ENCODE measurements at regions not wholly inside any gene's neighbourhood (a gene's known extent, or its start where the extent isn't known, plus 50 kb on each side); places are given as distances from the start of the nearest gene placed in this dataset.

DNA sequence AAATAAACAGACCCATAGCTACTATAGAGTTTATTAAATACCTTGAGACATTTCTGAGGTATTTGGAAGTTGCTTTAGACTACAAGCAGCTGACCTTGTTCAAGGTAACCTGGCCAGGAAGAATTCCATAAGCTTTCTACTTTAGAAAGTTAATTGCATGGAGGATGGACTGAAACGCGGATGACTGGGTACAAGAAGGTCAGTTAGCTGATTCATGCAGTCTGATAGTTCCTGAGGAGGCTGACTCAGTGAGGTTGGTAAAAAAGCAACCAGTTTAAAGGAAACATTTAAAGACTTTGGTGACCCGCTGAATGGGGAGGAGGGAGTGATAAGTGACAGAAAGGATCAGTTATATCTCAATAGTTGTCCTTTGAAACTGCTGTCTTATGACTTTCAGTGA lies 670.1 kb upstream of the CDH9 start:
- DNase-seq (ENCODE audit: extremely low read depth in 1 of 11, low read depth in 9 of 11, low spot score in 4 of 11) = no peak

DNA sequence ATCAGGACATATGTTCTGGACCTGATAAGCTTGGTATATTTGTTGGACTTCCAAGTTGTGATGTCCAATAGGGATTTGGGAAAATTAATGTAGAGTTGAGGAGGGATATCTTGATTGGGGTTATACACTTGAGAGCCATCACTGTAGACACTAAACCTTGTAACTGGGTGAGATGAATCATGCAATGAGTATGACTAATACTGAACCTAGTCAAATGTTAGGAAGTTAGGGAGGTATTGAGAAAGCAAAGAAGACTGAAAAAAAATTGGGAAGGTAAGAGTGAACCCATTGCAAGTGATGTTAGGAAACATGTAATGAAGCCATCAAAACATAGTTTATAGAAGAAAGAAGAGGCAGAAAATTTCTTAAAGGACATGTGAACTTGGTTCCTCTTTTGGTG lies 668.4 kb upstream of the CDH9 start:
- DNase-seq (ENCODE audit: extremely low read depth in 1 of 11, low read depth in 9 of 11, low spot score in 4 of 11) = no peak

DNA sequence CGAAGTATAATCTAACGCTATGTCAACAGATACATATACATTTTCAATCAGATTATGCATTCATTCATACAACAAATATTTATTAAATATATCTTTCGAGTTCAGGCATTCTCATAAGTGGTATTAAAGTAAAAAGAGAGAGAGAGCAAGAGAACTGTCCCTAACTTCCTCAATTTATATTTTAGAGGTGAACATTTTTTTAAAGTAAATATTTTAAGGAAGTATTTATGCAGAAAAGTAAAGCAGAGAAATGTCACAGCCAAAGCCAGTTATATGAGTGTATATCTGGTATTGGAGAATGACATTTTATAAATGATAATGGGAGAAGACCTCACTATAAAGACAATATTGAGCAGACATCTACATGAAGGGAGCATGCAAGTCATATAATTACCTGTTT lies 667.3 kb upstream of the CDH9 start:
- DNase-seq (ENCODE audit: extremely low read depth in 1 of 11, low read depth in 9 of 11, low spot score in 4 of 11) = no peak

DNA sequence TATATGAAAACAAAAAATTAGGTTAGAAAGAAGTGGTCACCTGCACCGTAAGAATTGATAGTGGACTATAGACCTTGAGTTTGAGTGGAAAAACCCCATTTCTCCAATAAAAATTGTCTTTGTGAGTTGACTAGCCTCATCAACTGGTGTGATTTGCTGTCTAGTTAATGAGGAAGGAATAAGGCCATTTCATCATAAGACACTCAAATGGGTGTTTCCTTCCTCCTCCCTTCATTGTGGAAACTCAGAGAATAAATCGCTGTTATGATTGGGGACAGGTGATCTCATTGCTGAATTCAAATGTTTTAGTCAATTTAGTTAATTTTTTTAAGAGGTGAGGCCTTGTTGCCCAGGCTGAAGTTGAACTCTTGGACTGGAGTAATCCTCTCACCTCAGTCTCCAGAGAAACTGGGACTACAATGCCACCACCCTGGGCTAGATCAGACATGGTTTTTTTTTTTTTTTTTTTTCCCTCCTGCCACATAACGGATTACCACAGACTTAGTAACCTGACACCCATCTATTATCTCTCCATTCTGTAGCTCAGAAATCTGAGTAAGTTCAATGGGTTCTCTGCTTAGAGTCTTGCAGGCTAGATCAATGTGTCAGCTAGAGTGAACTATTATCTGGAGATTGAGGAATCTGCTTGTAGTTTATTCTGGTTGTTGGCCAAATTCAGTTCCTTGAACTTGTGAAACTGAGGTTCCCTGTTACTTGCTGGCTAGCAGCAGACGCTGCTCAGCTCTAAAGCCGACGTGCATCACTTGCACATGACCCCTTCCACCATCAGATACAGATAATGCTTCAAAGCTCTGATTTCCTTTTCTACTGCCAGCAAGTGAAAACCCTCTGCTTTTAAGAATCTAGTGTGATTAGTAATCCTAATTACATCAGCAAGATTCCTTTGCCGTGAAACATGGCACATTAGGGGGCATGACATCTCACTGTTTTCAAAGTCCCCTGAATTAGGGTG lies 663.8 kb upstream of the CDH9 start:
- DNase-seq (ENCODE audit: extremely low read depth in 1 of 11, low read depth in 9 of 11, low spot score in 4 of 11) = no peak

DNA sequence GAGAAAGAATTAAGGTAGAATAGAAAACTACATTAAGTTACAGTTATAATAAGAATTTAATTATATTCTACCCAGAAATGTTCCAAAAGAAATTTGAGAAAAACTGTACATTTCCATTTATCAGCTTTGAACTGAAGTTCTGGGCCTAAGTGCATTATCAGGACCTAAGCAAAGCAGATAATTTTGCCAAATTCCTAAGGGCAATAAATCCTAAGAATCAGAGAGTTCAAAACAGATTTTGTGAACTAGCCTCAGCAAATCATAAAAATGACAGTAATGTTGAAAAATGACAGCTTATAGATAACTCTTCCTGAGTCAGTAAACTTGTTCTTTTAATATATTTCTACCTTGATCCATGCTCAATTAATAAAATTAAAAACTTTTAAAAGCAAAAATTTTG lies 662.1 kb upstream of the CDH9 start:
- no peak for DNase-seq (ENCODE audit: extremely low read depth in 1 of 11, low read depth in 9 of 11, low spot score in 4 of 11)

DNA sequence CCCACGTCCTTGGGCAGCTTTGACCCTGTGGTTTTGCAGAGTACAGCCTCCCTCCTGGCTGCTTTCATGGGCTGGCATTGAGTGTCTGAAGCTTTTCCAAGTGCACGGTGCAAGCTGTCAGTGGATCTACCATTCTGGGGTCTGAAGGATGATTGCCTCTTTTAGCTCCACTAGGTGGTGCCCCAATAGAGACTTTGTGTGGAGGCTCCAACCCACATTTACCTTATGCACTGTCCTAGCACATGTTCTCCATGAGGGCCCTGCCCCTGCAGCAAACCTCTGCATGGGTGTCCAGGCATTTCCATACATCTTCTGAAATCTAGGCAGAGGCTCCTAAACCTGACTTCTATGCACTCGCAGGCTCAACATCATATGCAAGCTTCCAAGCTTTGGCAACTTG lies 644.2 kb upstream of the CDH9 start:
- no peak for DNase-seq (ENCODE audit: extremely low read depth in 1 of 11, low read depth in 9 of 11, low spot score in 4 of 11)

DNA sequence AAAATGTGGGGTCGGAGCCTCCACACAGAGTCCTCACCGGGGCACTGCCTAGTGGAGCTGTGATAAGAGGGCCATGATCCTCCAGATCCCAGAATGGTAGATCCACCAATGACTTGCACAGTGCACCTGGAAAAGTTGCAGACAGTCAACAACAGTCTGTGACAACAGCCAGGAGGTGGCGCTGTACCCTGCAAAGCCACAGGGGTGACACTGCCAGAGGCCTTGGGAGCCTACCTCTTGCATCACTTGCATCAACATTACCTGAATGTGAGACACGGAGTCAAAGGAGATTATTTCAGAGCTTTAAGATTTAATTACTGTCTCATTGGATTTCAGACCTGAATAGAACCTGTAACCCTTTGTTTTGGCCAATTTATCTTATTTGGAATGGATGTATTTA lies 614.1 kb upstream of the CDH9 start:
- no peak for DNase-seq (ENCODE audit: extremely low read depth in 1 of 11, low read depth in 9 of 11, low spot score in 4 of 11)

DNA sequence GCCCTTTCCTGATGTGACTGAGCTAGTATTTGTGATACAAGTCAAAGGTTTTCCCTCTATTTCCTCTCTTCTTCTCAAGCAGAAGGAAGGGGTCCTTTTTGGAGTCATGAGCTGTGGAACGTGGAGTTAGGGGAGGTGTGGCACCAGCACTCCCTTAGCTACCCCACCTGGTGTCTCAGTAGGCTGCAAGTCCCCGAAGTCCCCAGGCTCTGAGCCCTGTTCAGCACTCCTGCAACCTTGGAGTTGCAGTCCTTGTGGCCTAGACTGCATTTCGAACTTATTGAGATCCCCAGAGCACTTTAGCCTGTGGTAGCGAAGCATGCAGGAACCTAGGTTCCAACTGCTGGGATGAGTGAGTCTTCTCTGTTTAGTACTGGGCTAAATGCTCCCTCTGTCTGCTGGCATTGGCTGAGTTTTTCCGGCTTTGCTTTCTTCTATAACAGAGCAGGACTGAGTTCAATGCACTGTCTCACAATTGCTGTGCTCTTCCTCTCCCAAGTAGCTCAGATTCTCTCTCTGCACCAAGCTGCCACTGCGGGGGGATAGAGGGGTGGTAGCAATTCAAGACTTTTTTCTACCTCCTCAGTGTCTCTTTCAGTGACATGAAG lies 600.7 kb upstream of the CDH9 start:
- no peak for DNase-seq (ENCODE audit: extremely low read depth in 1 of 11, low read depth in 9 of 11, low spot score in 4 of 11)

DNA sequence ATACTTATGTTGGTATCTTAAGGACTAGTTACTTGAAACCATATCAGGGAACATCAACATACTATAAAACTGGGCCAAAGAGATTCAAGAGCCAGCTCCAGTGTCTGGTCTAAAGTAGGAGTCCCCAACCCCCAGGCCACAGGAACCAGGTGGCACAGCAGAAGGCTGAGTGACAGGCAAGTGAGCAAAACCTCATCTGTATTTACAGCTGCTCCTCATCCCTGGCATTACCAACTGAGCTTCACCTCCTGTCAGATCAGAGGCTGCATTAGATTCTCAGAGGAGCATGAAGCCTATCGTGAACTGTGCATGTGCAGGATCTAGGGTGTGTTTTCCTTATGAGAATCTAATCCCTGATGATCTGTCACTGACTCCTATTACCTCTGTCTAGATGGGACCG lies 581.6 kb upstream of the CDH9 start:
- DNase-seq (ENCODE audit: extremely low read depth in 1 of 11, low read depth in 9 of 11, low spot score in 4 of 11) = no peak

DNA sequence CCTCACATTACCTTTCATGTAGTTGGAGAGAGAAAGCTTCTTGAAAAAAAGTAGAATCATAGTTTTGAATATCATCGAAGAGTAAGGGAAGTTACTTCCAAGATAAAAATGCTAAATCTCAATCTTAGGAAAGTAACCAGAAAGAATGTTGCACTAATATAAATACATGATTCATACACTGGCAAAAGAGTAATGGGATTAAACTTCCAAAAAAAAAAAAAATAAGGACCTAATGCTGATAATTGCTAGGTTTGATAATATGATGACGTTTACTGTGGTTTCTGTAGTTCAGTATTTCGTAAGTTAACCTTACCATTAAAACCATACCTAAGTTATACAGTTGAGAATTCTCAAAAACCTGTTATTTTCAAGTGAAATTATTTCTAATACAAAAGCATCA lies 573.8 kb upstream of the CDH9 start:
- DNase-seq (ENCODE audit: extremely low read depth in 1 of 11, low read depth in 9 of 11, low spot score in 4 of 11) = no peak

DNA sequence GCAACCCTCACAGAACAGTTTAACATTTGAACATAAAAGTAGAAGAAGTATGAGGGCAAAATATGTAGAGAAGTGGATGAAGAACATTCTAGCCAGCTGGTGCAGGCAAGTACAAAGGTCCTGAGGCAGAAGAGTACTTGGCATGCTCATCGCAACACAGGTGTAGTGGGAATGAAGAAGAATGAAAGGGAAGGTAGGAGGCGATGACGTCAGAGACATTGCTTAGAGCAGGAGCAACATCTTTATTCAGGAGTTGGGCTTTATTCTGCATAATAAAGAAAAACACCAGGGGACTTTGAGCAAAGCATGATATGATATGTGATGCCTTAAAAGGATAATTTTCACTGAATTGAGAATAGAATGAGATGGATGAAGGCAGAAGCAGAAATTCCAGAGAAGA lies 570.6 kb upstream of the CDH9 start:
- DNase-seq (ENCODE audit: extremely low read depth in 1 of 11, low read depth in 9 of 11, low spot score in 4 of 11) = no peak

DNA sequence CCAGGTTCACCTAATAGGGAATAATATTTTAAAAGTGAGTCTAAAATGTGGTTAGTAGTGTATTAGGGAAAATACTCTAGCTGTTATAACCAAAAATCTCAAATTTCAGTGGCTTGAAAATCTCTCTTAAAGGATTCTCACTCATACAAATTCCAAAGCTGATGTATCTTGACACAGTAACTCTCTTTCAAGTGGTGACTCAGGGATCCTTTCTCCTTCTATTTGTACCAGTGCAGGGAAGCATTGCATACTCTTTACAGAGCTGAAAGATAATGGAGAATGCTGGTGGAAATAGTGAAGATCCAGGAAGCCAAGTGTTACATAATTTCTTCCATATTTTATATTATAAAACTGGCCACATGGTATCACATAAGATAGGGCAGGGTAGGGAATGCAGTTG lies 560.2 kb upstream of the CDH9 start:
- no peak for DNase-seq (ENCODE audit: extremely low read depth in 1 of 11, low read depth in 9 of 11, low spot score in 4 of 11)

DNA sequence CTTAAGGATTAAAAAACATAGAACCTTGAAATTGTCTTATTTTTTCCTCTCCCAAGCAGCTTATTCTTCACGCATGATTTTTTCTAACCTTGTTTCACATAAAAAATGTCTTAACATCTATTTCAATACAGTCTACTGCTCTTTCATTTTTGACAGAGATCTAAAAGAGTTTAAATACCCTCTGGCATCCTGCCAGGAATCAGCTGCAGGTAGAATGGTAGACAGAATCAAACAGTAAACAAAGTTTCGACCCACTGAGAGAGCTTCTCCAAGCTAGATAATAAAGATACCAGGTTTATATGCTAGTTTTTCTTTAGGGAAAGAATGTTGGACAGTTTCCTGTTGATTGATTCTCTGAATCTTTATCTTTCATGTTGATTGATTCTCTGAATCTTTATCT lies 555.8 kb upstream of the CDH9 start:
- peak in 1 of 11 donors; percentile 2 for DNase-seq (ENCODE audit: extremely low read depth in 1 of 11, low read depth in 9 of 11, low spot score in 4 of 11)

DNA sequence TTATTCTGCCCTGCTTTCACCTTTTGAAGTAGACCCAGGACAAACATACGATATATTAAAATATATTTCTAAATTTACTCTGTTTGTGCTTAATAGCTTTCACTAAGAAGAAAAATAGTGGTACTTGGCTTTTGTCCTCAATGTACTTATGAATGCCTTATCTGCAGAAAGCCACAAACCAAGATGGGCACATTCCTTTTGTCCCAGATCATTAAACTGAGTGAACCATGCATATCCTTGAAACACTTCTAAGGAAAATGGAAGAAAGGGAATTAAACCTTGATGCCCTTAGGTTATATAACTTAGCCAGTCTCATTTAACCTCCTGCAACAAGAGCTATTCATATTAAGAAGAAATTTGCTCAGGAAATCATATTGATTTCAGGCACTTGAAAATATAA lies 553.8 kb upstream of the CDH9 start:
- peak in 5 of 11 donors; percentile 1 to 13 (median 5) for DNase-seq (ENCODE audit: extremely low read depth in 1 of 11, low read depth in 9 of 11, low spot score in 4 of 11)

DNA sequence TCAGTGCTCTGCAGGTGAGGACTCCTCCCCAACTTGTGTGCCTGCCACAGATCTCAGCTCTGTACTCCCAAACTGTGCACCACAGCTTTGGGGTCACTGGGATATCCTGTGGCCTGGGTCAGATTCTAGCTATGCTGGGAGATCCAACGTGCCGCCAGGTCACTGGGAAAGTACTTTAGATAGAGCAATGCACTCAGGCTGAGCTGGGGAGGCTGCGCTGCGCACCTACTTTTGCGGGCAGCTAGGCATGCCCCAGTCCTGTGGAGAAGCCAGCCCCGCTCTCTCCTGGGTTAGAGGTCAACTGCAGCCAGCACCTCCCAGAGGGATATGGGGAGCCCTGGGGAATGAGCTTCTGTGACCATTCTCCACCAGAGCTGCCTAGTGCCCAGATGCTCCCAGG lies 552.1 kb upstream of the CDH9 start:
- no peak for DNase-seq (ENCODE audit: extremely low read depth in 1 of 11, low read depth in 9 of 11, low spot score in 4 of 11)

DNA sequence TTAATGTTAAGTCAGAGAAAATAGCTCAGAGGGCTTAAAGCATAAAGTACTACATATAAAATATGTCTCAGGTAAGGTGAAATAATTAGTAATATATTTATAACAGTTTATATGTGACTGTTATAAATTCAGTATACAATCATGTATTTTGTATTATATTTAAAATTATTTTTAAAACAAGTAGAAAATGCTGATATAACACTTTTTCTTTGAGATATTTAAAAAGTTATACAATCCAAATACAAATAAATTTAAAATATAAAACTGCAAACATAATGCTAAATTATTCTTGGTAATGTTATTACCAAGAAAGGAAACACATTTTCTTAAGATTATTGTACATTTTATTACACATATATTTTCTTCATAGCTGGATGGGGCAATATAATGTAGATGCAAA lies 539.9 kb upstream of the CDH9 start:
- no peak for DNase-seq (ENCODE audit: extremely low read depth in 1 of 11, low read depth in 9 of 11, low spot score in 4 of 11)

DNA sequence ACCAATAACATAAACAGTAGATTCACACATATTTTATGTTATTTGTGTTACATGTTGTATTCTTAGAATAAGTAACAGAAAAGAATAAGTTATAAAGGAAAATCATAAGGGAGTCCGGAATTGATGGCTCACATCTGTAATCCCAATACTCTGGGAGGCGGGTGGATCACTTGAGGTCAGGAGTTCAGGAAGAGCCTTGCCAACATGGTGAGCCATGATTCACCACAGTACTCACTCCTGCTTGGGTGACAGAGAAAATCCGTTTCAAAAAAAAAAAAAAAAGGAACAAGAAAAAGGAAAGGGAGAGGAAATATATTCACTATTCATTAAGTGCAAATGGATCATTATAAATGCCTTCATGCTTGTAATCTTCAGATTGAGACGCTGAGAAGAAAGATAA lies 533.3 kb upstream of the CDH9 start:
- no peak for DNase-seq (ENCODE audit: extremely low read depth in 1 of 11, low read depth in 9 of 11, low spot score in 4 of 11)

DNA sequence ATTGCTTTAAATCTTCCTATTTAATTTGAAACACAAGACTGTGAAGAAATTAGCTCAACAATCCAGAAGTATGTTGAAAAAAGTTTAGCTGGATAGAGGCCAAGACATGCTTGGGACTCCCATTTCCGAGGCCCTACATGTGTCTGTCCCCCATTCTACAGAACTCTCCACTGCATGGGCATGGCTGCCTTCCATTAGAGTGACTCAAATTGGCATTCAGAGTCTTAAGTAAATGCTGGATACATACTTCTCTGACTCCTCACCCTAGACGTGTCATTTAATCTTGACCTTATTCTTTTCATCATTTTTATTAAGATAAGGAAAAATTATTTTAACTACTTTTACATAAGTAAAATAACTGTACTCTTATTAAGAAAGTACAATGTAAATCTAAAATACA lies 530.4 kb upstream of the CDH9 start:
- no peak for DNase-seq (ENCODE audit: extremely low read depth in 1 of 11, low read depth in 9 of 11, low spot score in 4 of 11)

DNA sequence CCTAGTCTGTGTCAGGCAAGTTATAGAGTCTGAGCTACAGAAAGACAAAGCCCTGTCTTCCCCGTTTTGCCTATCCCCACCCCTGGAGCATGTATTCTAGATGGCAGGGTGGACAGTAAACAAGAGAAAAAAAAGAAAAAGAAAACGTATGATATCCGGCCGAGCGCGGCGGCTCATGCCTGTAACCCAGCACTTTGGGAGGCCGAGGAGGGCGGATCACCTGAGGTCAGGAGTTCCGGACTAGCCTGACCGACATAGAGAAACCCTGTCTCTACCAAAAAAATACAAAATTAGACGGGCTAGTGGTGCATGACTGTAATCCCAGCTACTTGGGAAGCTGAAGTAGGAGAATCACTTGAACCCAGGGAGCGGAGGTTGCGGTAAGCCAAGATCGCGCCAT lies 523.0 kb upstream of the CDH9 start:
- no peak for DNase-seq (ENCODE audit: extremely low read depth in 1 of 11, low read depth in 9 of 11, low spot score in 4 of 11)

DNA sequence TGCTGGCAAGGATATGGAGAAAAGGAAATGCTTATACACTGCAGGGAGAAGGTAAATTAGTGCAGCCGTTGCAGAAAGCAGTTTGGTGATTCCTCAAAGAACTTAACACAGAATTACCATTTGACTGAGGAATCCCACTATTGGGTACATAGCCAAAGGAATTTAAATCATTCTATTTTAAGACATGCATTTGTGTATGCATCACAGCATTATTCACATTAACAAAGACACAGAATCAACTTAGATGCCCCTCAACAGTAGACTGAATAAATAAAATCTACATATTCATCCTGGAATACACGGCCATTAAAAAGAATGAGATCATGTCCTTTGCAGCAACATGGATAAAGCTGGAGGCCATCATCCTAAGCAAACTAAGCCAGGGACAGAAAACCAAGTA lies 510.1 kb upstream of the CDH9 start:
- DNase-seq (ENCODE audit: extremely low read depth in 1 of 11, low read depth in 9 of 11, low spot score in 4 of 11) = no peak

DNA sequence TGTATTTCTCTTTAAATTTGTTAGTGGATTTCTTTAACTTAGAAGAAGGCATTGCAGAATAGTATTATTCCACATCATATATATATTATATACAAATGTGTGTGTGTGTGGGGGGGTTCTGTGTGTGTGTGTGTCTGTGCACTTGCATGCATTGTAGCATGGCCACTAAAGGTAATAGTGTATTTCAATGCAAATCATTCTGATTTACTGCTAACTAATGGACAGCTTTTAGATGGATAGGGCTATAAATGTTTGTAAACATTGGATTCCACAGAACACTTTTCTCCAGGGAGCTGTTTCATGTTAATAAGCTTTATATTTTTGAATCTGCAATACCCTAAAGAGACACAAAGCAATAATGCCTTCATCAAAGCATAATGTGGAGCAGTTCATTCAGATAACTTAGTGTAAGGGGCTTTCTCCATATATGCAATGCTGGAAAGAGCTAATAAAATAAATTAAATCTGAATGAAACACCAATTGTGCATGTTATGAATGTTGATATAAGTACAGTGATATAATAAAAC lies 496.7 kb upstream of the CDH9 start:
- no peak for DNase-seq (ENCODE audit: extremely low read depth in 1 of 11, low read depth in 9 of 11, low spot score in 4 of 11)
